ENCODE measurements at regions not wholly inside any gene's neighbourhood (a gene's known extent, or its start where the extent isn't known, plus 50 kb on each side); places are given as distances from the start of the nearest gene placed in this dataset.

GRCh38 chr11:15704064-15704463 lies 589.3 kb downstream of the INSC start:
- Histone ChIP-seq H3K27ac (no peak overlapping the region), H3K9me3 (no peaks in the 10 kb centered on the region), H3K4me1 (no peaks in the 10 kb centered on the region), H3K4me3 (no peak overlapping the region), H3K27me3 (replicated peaks in 1 of 7) (no peaks in the 10 kb centered on the region), H3K36me3 (no peaks in the 10 kb centered on the region)
- intact Hi-C loops (cut with DNase I; ENCODE audit: low total_unique reads) = no loop called here
- TF ChIP-seq POLR2A (IDR thresholded peaks at IDR 0.05) (no peak), POLR2AphosphoS5 (IDR thresholded peaks at IDR 0.05) (no peak)
- TF ChIP-seq, protein P1, sequence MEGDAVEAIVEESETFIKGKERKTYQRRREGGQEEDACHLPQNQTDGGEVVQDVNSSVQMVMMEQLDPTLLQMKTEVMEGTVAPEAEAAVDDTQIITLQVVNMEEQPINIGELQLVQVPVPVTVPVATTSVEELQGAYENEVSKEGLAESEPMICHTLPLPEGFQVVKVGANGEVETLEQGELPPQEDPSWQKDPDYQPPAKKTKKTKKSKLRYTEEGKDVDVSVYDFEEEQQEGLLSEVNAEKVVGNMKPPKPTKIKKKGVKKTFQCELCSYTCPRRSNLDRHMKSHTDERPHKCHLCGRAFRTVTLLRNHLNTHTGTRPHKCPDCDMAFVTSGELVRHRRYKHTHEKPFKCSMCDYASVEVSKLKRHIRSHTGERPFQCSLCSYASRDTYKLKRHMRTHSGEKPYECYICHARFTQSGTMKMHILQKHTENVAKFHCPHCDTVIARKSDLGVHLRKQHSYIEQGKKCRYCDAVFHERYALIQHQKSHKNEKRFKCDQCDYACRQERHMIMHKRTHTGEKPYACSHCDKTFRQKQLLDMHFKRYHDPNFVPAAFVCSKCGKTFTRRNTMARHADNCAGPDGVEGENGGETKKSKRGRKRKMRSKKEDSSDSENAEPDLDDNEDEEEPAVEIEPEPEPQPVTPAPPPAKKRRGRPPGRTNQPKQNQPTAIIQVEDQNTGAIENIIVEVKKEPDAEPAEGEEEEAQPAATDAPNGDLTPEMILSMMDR (IDR thresholded peaks at IDR 0.05 in 8 of 11, conservative IDR thresholded peaks at IDR 0.05 in 3 of 11) = no peak
- DNase-seq = no peak
- WGBS, 5 donors = 87 to 97% (median 88%) methylated on average over 1 of the region's 1 CpG

DNA sequence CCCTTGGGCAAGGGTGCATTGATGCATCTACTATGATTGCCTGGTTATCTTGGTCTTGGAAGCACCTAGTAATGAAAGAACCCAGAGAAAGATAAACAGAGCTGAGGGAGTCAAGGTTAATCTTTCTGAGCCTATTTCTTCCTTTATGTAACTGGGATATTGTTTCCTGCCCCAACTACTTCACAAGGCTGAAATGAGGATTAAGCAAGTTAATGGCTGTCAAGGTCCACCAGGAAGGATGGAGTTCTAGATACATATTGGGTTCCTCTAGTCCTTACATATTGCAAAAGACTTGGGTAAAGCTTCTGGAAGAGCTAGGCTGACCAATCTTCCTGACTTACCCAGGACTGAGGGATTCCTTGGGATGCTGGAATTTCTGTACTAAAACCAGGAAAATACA lies 589.8 kb downstream of the INSC start:
- TF ChIP-seq, protein P1 (IDR thresholded peaks at IDR 0.05 in 8 of 11, conservative IDR thresholded peaks at IDR 0.05 in 3 of 11) = no peak
- TF ChIP-seq POLR2AphosphoS5 (IDR thresholded peaks at IDR 0.05) = no peak
- no peak overlapping the region for H3K4me3 ChIP-seq
- no peaks in the 10 kb centered on the region for H3K36me3 ChIP-seq
- DNase-seq = no peak
- H3K27ac ChIP-seq = no peak overlapping the region
- no peaks in the 10 kb centered on the region for H3K4me1 ChIP-seq
- H3K9me3 ChIP-seq = no peaks in the 10 kb centered on the region
- intact Hi-C loops (cut with DNase I; ENCODE audit: low total_unique reads) = no loop called here
- H3K27me3 ChIP-seq (replicated peaks in 1 of 7) = no peaks in the 10 kb centered on the region

- no peak for DNase-seq
- 87 to 94% (median 93%) methylated on average over 5 of the region's 5 CpGs for whole genome bisulfite sequencing, 5 donors
- intact Hi-C loops (cut with DNase I; ENCODE audit: low total_unique reads) = no loop called here
- H3K4me3 ChIP-seq = no peak overlapping the region
- TF ChIP-seq POLR2A (IDR thresholded peaks at IDR 0.05) = no peak
- no peak for TF ChIP-seq POLR2AphosphoS5 (IDR thresholded peaks at IDR 0.05)
- TF ChIP-seq, protein P1 (IDR thresholded peaks at IDR 0.05 in 8 of 11, conservative IDR thresholded peaks at IDR 0.05 in 3 of 11) = no peak
- no peaks in the 10 kb centered on the region for H3K36me3 ChIP-seq
- no peaks in the 10 kb centered on the region for H3K9me3 ChIP-seq
- no peak overlapping the region for H3K27ac ChIP-seq
- no peaks in the 10 kb centered on the region for H3K27me3 ChIP-seq (replicated peaks in 1 of 7)
- no peaks in the 10 kb centered on the region for H3K4me1 ChIP-seq
These were observed 591.2 kb downstream of the INSC start for GRCh38 chr11:15705891-15706290.

- WGBS, 5 donors = 71 to 89% (median 78%) methylated on average over 1 of the region's 1 CpG
These were observed 592.5 kb downstream of the INSC start for GRCh38 chr11:15707194-15707593.

More at GRCh38 chr11:15707194-15707593, 592.5 kb downstream of the INSC start:
- H3K4me1 ChIP-seq = no peaks in the 10 kb centered on the region
- no peaks in the 10 kb centered on the region for H3K36me3 ChIP-seq
- TF ChIP-seq POLR2A (IDR thresholded peaks at IDR 0.05) (no peak), POLR2AphosphoS5 (IDR thresholded peaks at IDR 0.05) (no peak)
- TF ChIP-seq, protein P1 (IDR thresholded peaks at IDR 0.05 in 8 of 11, conservative IDR thresholded peaks at IDR 0.05 in 3 of 11) = no peak
- intact Hi-C loops (cut with DNase I; ENCODE audit: low total_unique reads) = no loop called here
- H3K4me3 ChIP-seq = no peak overlapping the region
- no peak for DNase-seq
- no peaks in the 10 kb centered on the region for H3K27me3 ChIP-seq (replicated peaks in 1 of 7)
- H3K9me3 ChIP-seq = no peaks in the 10 kb centered on the region
- H3K27ac ChIP-seq = no peak overlapping the region
